ENCODE measurements at regions not wholly inside any gene's neighbourhood (a gene's known extent, or its start where the extent isn't known, plus 50 kb on each side); places are given as distances from the start of the nearest gene placed in this dataset.

GRCh38 chr22:22835242-22835641 is 52.4 kb upstream of the IGLL5 start:
- Histone ChIP-seq H3K27ac (no peak overlapping the region), H3K27me3 (peaks cover 33% of the 10 kb centered on the region), H3K36me3 (no peaks in the 10 kb centered on the region), H3K4me3 (no peak overlapping the region), H3K9me3 (no peaks in the 10 kb centered on the region), H3K4me1 (no peaks in the 10 kb centered on the region)
- WGBS: 73% methylated on average over 4 of the region's 4 CpGs
- DNase-seq (ENCODE audit: low spot score in 2 of 2): peak in 1 of 2 donors; percentile 20
- TF ChIP-seq EP300 (IDR thresholded peaks at IDR 0.05) (no peak), POLR2A (IDR thresholded peaks at IDR 0.05) (no peak), POLR2AphosphoS5 (IDR thresholded peaks at IDR 0.05) (no peak), CTCF (IDR thresholded peaks at IDR 0.05) (no peak)

GRCh38 chr22:22835771-22836291 is 51.8 kb upstream of the IGLL5 start:
- DNase-seq (ENCODE audit: low spot score in 2 of 2): no peak
- 61% methylated on average over 3 of the region's 3 CpGs for WGBS
- H3K4me1 ChIP-seq: no peaks in the 10 kb centered on the region
- H3K36me3 ChIP-seq: no peaks in the 10 kb centered on the region
- TF ChIP-seq POLR2AphosphoS5 (IDR thresholded peaks at IDR 0.05) (no peak), EP300 (IDR thresholded peaks at IDR 0.05) (no peak), CTCF (IDR thresholded peaks at IDR 0.05) (no peak), POLR2A (IDR thresholded peaks at IDR 0.05) (no peak)
- H3K27me3 ChIP-seq: peaks cover 33% of the 10 kb centered on the region
- H3K27ac ChIP-seq: no peak overlapping the region
- H3K4me3 ChIP-seq: no peak overlapping the region
- H3K9me3 ChIP-seq: no peaks in the 10 kb centered on the region

DNA sequence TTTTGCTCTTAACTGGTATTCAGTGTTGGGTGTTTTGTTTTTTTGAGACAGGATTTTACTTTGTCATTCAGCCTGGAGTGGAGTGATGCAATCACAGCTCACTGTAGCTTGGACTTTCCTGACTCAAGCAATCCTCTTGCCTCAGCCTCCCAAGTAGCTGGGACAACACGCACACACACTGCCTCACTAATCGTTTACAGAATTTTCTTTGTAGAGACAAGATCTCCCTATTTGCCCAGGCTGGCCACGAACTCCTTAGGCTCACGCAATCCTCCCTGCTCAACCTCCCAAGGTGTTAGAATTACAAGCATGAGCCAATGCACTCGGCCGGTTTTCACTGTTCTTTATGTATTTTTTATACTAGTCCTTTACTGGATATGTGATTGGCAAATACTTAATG is 51.0 kb upstream of the IGLL5 start:
- Histone ChIP-seq H3K4me1 (no peaks in the 10 kb centered on the region), H3K27ac (no peak overlapping the region), H3K36me3 (no peaks in the 10 kb centered on the region), H3K27me3 (peaks cover 33% of the 10 kb centered on the region), H3K4me3 (no peak overlapping the region), H3K9me3 (no peaks in the 10 kb centered on the region)
- TF ChIP-seq POLR2AphosphoS5 (IDR thresholded peaks at IDR 0.05) (no peak), EP300 (IDR thresholded peaks at IDR 0.05) (no peak), CTCF (IDR thresholded peaks at IDR 0.05) (no peak), POLR2A (IDR thresholded peaks at IDR 0.05) (no peak)
- WGBS: 79% methylated on average over 6 of the region's 6 CpGs
- DNase-seq (ENCODE audit: low spot score in 2 of 2): peak in 1 of 2 donors; percentile 52
